ENCODE measurements at regions not wholly inside any gene's neighbourhood (a gene's known extent, or its start where the extent isn't known, plus 50 kb on each side); places are given as distances from the start of the nearest gene placed in this dataset.

DNA sequence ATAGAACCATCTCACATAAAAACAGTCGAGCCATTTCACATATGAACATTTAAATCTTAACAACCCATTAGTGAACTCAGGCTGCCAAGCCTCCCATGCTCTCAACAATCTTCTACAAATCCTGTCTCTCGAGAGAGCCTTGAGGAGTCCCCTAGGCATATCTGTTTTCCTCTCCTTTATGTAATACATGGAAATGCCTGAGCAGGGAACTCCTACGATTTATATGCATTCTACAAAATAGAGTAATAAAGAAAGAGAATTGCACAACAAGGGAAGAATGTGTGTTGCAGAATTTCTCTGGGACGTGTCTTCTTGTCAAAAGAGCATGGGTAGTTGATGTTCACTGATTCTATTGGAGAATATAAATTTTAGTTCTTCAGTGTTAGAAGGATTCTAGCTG lies 101.8 kb upstream of the VCX2 start:
- TF ChIP-seq, protein P1, sequence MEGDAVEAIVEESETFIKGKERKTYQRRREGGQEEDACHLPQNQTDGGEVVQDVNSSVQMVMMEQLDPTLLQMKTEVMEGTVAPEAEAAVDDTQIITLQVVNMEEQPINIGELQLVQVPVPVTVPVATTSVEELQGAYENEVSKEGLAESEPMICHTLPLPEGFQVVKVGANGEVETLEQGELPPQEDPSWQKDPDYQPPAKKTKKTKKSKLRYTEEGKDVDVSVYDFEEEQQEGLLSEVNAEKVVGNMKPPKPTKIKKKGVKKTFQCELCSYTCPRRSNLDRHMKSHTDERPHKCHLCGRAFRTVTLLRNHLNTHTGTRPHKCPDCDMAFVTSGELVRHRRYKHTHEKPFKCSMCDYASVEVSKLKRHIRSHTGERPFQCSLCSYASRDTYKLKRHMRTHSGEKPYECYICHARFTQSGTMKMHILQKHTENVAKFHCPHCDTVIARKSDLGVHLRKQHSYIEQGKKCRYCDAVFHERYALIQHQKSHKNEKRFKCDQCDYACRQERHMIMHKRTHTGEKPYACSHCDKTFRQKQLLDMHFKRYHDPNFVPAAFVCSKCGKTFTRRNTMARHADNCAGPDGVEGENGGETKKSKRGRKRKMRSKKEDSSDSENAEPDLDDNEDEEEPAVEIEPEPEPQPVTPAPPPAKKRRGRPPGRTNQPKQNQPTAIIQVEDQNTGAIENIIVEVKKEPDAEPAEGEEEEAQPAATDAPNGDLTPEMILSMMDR (IDR thresholded peaks at IDR 0.05), result no peak
- no peak for TF ChIP-seq POLR2A (IDR thresholded peaks at IDR 0.05)

Data from breast epithelium (tissue), 3 donors.